GM10266 (cell line): ENCODE measurements at regions not wholly inside any gene's neighbourhood (a gene's known extent, or its start where the extent isn't known, plus 50 kb on each side); places are given as distances from the start of the nearest gene placed in this dataset.

Experiments
- DNase-seq: peaks from one replicate; pipeline ENCODE4 v3.0.0; 2012; ENCODE audit errors: extremely low spot score
- CTCF ChIP-seq: IDR thresholded peaks from 2 replicates; pipeline ENCODE4 v1.5.1; 2012; ENCODE audit warnings: mild to moderate bottlenecking, low read depth; ENCODE audit not compliant: control insufficient read depth, insufficient read depth; ENCODE audit errors: missing control alignments

- DNase-seq = no peak
Measured at GRCh38 chr2:8119782-8120505, 561.9 kb upstream of the ID2 start.

DNA sequence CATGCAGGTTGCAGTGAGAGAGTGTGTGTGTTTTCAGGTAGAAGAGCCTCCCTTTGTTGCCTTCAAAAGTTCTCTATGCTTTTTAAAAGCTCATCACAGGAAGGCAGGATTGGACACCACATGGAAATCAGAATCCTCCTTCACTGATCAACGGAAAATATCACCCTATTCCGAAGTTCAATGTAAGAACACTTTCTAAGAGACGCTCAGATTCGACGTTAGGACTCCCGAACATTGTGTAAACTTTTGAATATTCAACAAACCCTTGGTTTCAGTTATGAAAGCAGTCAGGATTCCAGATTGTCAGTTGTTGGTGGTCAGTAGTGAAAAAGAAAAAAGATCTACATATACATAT is 561.4 kb upstream of the ID2 start:
- no peak for DNase-seq
- no peak for TF ChIP-seq CTCF

More at GRCh38 chr2:8119782-8120505, 561.9 kb upstream of the ID2 start:
- TF ChIP-seq CTCF = no peak

- no peak for TF ChIP-seq CTCF
- DNase-seq = no peak
Measured at GRCh38 chr2:8121022-8121825, 560.6 kb upstream of the ID2 start.

DNA sequence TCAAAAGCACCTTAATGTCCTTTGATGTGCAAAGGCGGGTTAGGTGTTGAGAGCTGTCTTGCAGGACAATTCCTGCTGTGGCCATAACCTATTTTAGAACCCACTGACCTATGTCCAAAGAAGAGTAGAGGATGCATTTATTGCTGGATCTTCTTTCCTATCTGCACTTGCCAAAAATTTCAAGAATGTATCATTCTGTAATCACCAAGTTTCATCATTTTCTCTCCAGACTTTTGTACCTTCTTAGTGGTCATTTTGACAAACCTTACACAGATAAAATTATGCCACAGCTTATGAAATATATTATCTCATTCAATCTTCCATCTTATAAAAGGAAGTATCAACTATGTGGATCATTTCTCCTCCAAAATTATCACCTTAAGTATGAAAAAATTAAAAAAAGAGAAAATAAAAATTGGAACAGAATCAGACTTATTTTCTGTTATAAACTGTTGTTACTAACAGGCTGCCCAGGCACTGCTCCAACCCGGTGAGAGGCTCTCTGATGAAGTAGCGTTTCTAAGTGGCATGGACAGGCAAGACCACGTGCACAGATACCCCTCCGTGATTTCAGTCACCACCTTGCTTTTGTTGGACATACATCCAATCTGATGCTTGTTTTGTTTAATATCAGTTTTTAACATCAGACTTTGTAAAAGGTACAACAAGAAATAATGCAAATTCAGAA is 559.9 kb upstream of the ID2 start:
- no peak for TF ChIP-seq CTCF
- DNase-seq = no peak

DNA sequence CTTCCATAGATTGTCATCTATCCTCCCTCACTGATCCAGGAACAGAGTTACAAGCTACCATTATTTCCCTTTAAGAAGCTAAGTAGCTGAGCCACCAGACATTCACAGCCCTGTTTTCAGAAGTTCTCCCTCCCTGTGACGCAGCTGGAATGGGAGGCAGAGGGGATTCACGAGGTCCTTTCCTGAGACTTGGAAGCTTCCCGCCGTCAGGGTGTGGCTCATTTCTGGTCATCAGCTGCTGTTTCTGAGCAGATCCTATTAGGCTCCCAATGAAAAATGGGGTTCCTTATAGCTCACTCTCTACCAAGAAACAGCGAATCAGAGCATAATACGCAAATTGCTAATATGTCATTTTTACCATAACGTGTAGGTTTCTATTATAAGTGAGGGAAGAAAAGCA is 559.3 kb upstream of the ID2 start:
- no peak for TF ChIP-seq CTCF
- DNase-seq = no peak

DNA sequence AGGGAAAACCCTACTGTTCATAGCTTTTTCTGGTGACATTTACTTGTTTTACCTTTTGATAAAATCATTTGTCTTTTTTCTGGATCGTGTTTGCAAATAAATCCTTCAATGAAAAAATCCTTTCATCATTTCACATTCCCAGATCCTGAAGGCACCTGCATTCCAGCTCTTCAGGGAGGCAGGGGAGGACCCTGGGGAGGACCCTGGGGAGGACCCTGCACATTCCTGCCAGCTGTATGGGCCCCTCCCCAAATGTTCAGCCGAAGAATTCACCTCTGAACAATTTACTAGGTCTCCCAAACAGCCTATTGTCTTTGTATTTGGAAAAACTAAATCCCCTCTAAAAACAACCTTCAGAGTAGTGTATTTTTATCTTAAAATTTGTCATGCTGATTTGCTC is 558.4 kb upstream of the ID2 start:
- no peak for DNase-seq
- no peak for TF ChIP-seq CTCF
